Activated CD4-positive, alpha-beta T cell treated with anti-CD3 and anti-CD28 coated beads for 36 hours (primary cell): ENCODE measurements at regions not wholly inside any gene's neighbourhood (a gene's known extent, or its start where the extent isn't known, plus 50 kb on each side); places are given as distances from the start of the nearest gene placed in this dataset.

Experiments
- ATAC-seq: fragments of 200-7000 bp; cut with Tn5 transposase; one replicate; pipeline ENCODE4 v1.10.0; 2021; ENCODE audit warnings: mild to moderate bottlenecking, moderate library complexity
- CTCF ChIA-PET: fragments of 350-600 bp; sonication (Branson Sonifier 250); formaldehyde crosslinking; loops from one replicate; lab custom pipeline; 2021; ENCODE audit warnings: antibody characterized with exemption; lab: Charles Lee
- POLR2A ChIA-PET: fragments of 350-600 bp; sonication (Branson Sonifier 250); formaldehyde crosslinking; loops from one replicate; lab custom pipeline; 2021; ENCODE audit warnings: antibody characterized with exemption, inconsistent platforms; lab: Charles Lee
- DNase-seq: peaks from one replicate; pipeline ENCODE4 v3.0.0-alpha.2; 2020
- H3K27ac Mint-ChIP-seq: one replicate; pipeline ENCODE4 v1.8.0; 2021; ENCODE audit warnings: mixed read lengths
- H3K27me3 Mint-ChIP-seq: one replicate; pipeline ENCODE4 v1.8.0; 2021; ENCODE audit warnings: mixed read lengths
- H3K36me3 Mint-ChIP-seq: one replicate; pipeline ENCODE4 v1.8.0; 2021; ENCODE audit warnings: low read depth, mixed read lengths
- H3K4me1 Mint-ChIP-seq: one replicate; pipeline ENCODE4 v1.8.0; 2021; ENCODE audit warnings: mixed read lengths
- H3K4me3 Mint-ChIP-seq: one replicate; pipeline ENCODE4 v1.8.0; 2021; ENCODE audit warnings: mild to moderate bottlenecking, moderate library complexity, mixed read lengths
- H3K9me3 Mint-ChIP-seq: one replicate; pipeline ENCODE4 v1.8.0; 2021; ENCODE audit warnings: low read depth, mixed read lengths
- intact Hi-C, 2 experiments: fragments of 100-400 bp; cut with DNase I in 1 of 2; cut with micrococcal nuclease in 1 of 2; formaldehyde crosslinking; loops; one replicate each; pipeline versions ENCODE4 v1.14.2 to v1.15.1; 2022 to 2024; cut with DNase I, micrococcal nuclease

DNA sequence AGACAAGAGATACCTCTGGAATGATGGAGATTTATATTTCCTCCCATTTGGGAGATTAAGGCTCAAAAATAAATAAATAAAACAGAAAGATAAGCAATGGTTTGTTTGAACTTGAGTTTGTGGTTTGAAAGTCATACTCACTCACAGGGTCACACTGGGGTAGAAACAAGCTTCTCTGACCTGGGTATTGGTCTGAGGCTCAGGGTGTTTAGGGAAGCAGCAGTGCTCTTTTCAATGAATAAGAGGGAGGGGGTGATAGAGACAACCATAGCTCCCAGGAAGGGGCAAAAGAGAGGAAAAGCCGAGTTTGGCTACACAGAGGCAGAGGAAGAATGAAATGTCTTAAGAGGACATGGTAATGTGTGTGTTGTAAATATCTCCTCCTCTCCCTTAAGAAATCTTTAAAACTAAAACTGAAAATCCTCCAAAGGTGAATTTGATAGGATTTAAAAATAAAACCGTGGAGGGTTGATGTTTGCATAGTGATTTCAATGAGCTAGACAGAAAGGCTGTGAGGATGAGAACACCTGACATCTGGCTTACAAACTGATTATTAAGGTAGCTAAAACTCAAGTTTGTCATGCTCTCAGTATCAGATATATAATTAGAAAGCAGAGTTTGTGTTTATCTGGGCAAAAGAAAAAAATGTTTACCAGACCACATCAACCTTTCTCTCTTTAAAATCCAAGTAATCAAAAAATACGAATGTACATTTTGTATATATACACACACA, 159.9 kb upstream of the TMEFF2 start:
- ChIA-PET POLR2A (no interaction called here), CTCF (no interaction called here)
- no peak for DNase-seq
- Mint-ChIP-seq H3K27ac (no peak overlapping the region), H3K9me3 (peaks cover 2% of the 10 kb centered on the region), H3K27me3 (no peaks in the 10 kb centered on the region), H3K4me1 (no peaks in the 10 kb centered on the region), H3K36me3 (no peaks in the 10 kb centered on the region), H3K4me3 (no peak overlapping the region)
- no peak for ATAC-seq
- intact Hi-C loops: no loop called here

DNA sequence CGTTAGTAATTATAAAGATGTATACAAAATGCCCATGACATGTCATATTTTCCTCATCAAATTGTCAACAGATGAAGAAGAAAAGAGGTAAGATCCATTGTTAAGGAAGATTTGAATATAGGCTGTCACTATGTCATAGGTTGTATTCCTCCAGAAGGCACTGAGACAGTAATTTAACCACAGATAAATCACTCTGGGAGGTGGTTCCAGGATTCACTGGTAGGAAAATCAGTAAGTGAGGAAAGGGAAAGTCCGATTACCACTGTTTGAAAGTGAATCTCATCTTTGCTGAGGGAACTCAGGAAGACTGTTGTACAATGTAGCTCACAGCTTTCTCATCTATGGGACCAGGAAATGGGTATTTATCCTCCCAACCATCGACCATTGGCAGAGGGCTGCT, 152.8 kb upstream of the TMEFF2 start:
- POLR2A ChIA-PET: no interaction called here
- Mint-ChIP-seq H3K36me3 (no peaks in the 10 kb centered on the region), H3K27ac (no peak overlapping the region), H3K27me3 (no peaks in the 10 kb centered on the region), H3K4me1 (no peaks in the 10 kb centered on the region), H3K9me3 (no peaks in the 10 kb centered on the region), H3K4me3 (no peak overlapping the region)
- DNase-seq (no peak), ATAC-seq (no peak)
- CTCF ChIA-PET: no interaction called here
- intact Hi-C loops: no loop called here

DNA sequence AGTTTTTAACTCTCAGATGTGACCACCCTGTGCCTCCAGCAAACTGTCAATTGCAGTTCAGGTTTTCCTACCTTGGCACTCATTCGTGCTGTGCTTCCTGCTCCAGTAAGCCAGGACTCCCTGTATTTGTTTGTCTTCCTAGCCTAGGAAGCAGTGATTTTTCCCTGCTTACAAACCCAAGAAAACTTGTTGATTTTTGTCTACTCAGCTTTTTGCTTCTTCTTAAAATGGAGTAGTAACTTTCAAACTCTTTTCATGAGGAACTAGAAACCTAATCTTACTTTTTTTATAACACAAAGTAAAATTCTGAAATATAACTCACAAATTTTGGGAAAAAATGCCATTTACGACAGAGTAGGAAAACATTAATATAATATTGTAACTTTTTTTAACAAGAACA, 150.6 kb upstream of the TMEFF2 start:
- ATAC-seq: no peak
- ChIA-PET CTCF (no interaction called here), POLR2A (no interaction called here)
- Mint-ChIP-seq H3K36me3 (no peaks in the 10 kb centered on the region), H3K27ac (no peak overlapping the region), H3K9me3 (no peaks in the 10 kb centered on the region), H3K4me1 (no peaks in the 10 kb centered on the region), H3K27me3 (no peaks in the 10 kb centered on the region), H3K4me3 (no peak overlapping the region)
- no peak for DNase-seq
- intact Hi-C loops: no loop called here

GRCh38 chr2:192333642-192334041, 138.9 kb upstream of the TMEFF2 start:
- intact Hi-C loops: no loop called here

DNA sequence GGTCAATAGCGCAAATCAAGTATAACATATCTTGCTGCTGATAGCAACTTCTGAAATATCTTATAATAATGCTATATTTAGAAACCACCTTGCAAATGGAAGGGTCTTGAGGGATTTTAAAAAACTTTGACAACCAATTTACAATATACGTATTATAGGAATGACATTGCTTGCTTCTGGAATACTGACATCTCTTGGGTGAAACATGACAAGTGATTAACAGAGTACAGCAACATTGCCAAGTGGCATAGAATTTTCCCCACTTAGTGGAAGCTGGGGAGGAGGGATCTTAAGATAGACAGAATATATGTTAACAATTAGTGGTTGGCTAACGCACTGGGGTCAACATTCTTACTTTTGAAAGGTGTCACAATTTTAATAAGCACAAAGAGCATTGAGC, 133.6 kb upstream of the TMEFF2 start:
- Mint-ChIP-seq H3K9me3 (no peaks in the 10 kb centered on the region), H3K4me1 (no peaks in the 10 kb centered on the region), H3K36me3 (no peaks in the 10 kb centered on the region), H3K27ac (no peak overlapping the region), H3K4me3 (no peak overlapping the region), H3K27me3 (no peaks in the 10 kb centered on the region)
- ATAC-seq (no peak), DNase-seq (no peak)
- CTCF ChIA-PET: no interaction called here
- POLR2A ChIA-PET: no interaction called here
- intact Hi-C loops: no loop called here

More at GRCh38 chr2:192333642-192334041, 138.9 kb upstream of the TMEFF2 start:
- DNase-seq (no peak), ATAC-seq (no peak)
- H3K27me3 Mint-ChIP-seq: no peaks in the 10 kb centered on the region
- POLR2A ChIA-PET: no interaction called here
- H3K27ac Mint-ChIP-seq: no peak overlapping the region
- CTCF ChIA-PET: no interaction called here
- no peaks in the 10 kb centered on the region for H3K9me3 Mint-ChIP-seq
- H3K36me3 Mint-ChIP-seq: no peaks in the 10 kb centered on the region
- H3K4me1 Mint-ChIP-seq: no peaks in the 10 kb centered on the region
- no peak overlapping the region for H3K4me3 Mint-ChIP-seq

DNA sequence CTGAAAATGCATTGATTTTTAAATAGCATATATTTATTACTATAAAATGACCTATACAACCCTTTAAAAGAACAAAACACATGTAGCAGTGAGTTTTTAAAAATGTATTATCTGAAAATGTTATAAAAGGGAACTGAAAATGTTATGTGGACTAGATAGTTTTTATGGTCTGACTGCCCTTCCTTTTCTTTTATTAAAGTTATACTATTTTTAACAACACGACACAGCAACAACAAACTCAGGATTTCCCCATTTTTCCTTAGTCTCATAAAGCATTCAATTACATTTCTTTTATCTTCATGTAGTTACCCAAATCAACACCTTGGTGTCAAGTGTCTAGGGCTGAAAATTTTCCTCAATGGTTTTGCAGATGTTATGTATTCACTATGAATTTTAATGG, 132.8 kb upstream of the TMEFF2 start:
- DNase-seq (no peak), ATAC-seq (no peak)
- intact Hi-C loops: no loop called here
- H3K27ac Mint-ChIP-seq: no peak overlapping the region
- ChIA-PET CTCF (no interaction called here), POLR2A (no interaction called here)
- H3K36me3 Mint-ChIP-seq: no peaks in the 10 kb centered on the region
- no peaks in the 10 kb centered on the region for H3K4me1 Mint-ChIP-seq
- H3K27me3 Mint-ChIP-seq: no peaks in the 10 kb centered on the region
- no peak overlapping the region for H3K4me3 Mint-ChIP-seq
- H3K9me3 Mint-ChIP-seq: no peaks in the 10 kb centered on the region

DNA sequence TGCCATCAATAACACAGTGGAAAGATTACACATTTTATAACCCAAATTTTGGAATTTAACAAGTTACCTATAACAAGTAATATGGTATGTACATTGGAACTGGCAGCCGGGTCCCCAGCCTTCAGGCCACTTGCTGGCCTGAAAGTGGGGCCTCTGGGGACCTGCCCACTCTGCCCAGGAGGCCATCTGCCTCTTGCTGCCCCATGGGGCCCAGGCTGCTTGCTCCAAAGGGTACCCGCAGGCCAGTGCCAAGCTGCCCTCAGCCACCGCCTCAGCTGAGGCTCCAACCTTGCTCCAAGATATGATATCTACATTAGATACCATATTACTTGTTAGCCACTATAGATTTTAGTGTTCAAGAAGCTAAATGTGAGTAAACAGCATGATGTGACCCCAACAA, 120.8 kb upstream of the TMEFF2 start:
- no peak overlapping the region for H3K27ac Mint-ChIP-seq
- H3K27me3 Mint-ChIP-seq: no peaks in the 10 kb centered on the region
- ChIA-PET CTCF (no interaction called here), POLR2A (no interaction called here)
- intact Hi-C loops: no loop called here
- no peak overlapping the region for H3K4me3 Mint-ChIP-seq
- DNase-seq (no peak), ATAC-seq (no peak)
- no peaks in the 10 kb centered on the region for H3K4me1 Mint-ChIP-seq
- H3K36me3 Mint-ChIP-seq: no peaks in the 10 kb centered on the region
- no peaks in the 10 kb centered on the region for H3K9me3 Mint-ChIP-seq

- no peak overlapping the region for H3K27ac Mint-ChIP-seq
- H3K4me1 Mint-ChIP-seq: no peaks in the 10 kb centered on the region
- POLR2A ChIA-PET: no interaction called here
- CTCF ChIA-PET: no interaction called here
- H3K27me3 Mint-ChIP-seq: no peaks in the 10 kb centered on the region
- no peaks in the 10 kb centered on the region for H3K36me3 Mint-ChIP-seq
- ATAC-seq (no peak), DNase-seq (no peak)
- H3K4me3 Mint-ChIP-seq: no peak overlapping the region
- intact Hi-C loops: no loop called here
- H3K9me3 Mint-ChIP-seq: no peaks in the 10 kb centered on the region
These were observed 120.2 kb upstream of the TMEFF2 start for GRCh38 chr2:192314800-192315481.

- Mint-ChIP-seq H3K4me3 (no peak overlapping the region), H3K27ac (no peak overlapping the region), H3K27me3 (no peaks in the 10 kb centered on the region), H3K9me3 (no peaks in the 10 kb centered on the region), H3K36me3 (no peaks in the 10 kb centered on the region), H3K4me1 (no peaks in the 10 kb centered on the region)
- ChIA-PET CTCF (no interaction called here), POLR2A (no interaction called here)
- intact Hi-C loops: no loop called here
- ATAC-seq: no peak
- DNase-seq: no peak
These were observed 119.0 kb upstream of the TMEFF2 start for GRCh38 chr2:192313773-192314172.

- intact Hi-C loops: no loop called here
- ChIA-PET CTCF (interaction anchor here (0.9 kb wide), 1 partner anchor 13 kb away, joined by 3 read pairs; no protein-coding TSS in a partner anchor), POLR2A (no interaction called here)
- Mint-ChIP-seq H3K36me3 (no peaks in the 10 kb centered on the region), H3K27me3 (no peaks in the 10 kb centered on the region), H3K9me3 (no peaks in the 10 kb centered on the region), H3K27ac (no peak overlapping the region), H3K4me3 (no peak overlapping the region), H3K4me1 (no peaks in the 10 kb centered on the region)
- DNase-seq (no peak), ATAC-seq (no peak)
These were observed 117.1 kb upstream of the TMEFF2 start for GRCh38 chr2:192311701-192312460.

DNA sequence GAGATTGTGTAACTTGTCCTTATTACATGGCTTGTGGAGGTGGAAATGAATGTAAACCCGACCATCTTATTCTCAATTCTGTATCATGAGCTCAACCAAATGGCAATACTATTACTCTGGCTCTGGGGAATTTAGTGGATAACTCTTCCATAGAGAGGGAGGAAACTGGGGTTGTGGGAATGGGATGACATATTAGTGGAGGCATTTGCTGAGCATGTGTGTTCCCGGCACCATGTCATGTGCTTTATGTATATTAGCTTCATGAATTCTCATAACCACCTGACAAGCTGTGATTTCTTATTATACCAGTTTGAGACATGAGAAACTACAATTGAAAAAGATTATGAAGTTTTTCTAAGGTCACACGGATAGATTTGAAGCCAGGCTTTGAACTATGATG, 112.8 kb upstream of the TMEFF2 start:
- Mint-ChIP-seq H3K9me3 (no peaks in the 10 kb centered on the region), H3K4me3 (no peak overlapping the region), H3K36me3 (no peaks in the 10 kb centered on the region), H3K27me3 (no peaks in the 10 kb centered on the region), H3K4me1 (no peaks in the 10 kb centered on the region), H3K27ac (no peak overlapping the region)
- POLR2A ChIA-PET: no interaction called here
- no peak for DNase-seq
- no peak for ATAC-seq
- CTCF ChIA-PET: no interaction called here
- intact Hi-C loops: no loop called here

GRCh38 chr2:192298664-192299063, 103.9 kb upstream of the TMEFF2 start:
- Mint-ChIP-seq H3K36me3 (no peaks in the 10 kb centered on the region), H3K4me1 (no peaks in the 10 kb centered on the region), H3K9me3 (no peaks in the 10 kb centered on the region), H3K27me3 (no peaks in the 10 kb centered on the region), H3K4me3 (no peak overlapping the region), H3K27ac (no peak overlapping the region)
- DNase-seq (no peak), ATAC-seq (no peak)
- ChIA-PET POLR2A (no interaction called here), CTCF (interaction anchor here (1.0 kb wide), 1 partner anchor 13 kb away, joined by 3 read pairs; no protein-coding TSS in a partner anchor)
- intact Hi-C loops: no loop called here
